H9 (cell line): ENCODE measurements at regions not wholly inside any gene's neighbourhood (a gene's known extent, or its start where the extent isn't known, plus 50 kb on each side); places are given as distances from the start of the nearest gene placed in this dataset.

Source experiments
- DNase-seq: peaks from one replicate; pipeline ENCODE4 v3.0.0-alpha.2; 2017
- H2AFZ ChIP-seq: one replicate; pipeline ENCODE4 v1.6.1; 2013; ENCODE audit warnings: mild to moderate bottlenecking, low read length, control low read depth, moderate library complexity
- H2AK5ac ChIP-seq: 2 replicates; pipeline ENCODE4 v1.6.1; 2013; ENCODE audit warnings: low read length, control low read depth, mixed read lengths; ENCODE audit not compliant: insufficient read length
- H2BK120ac ChIP-seq: one replicate; pipeline ENCODE4 v1.6.1; 2013; ENCODE audit warnings: low read depth, mild to moderate bottlenecking, low read length, control low read depth, inconsistent platforms; ENCODE audit not compliant: poor library complexity, severe bottlenecking
- H2BK12ac ChIP-seq: 2 replicates; pipeline ENCODE4 v1.6.1; 2013; ENCODE audit warnings: low read length, control low read depth, mixed read lengths, low read depth; ENCODE audit not compliant: insufficient read length
- H2BK15ac ChIP-seq: 2 replicates; pipeline ENCODE4 v1.6.1; 2013; ENCODE audit warnings: low read depth, low read length, control low read depth
- H2BK20ac ChIP-seq: one replicate; pipeline ENCODE4 v1.6.1; 2013; ENCODE audit warnings: low read depth, mild to moderate bottlenecking, low read length, control low read depth, inconsistent platforms; ENCODE audit not compliant: poor library complexity, severe bottlenecking
- H2BK5ac ChIP-seq: 2 replicates; pipeline ENCODE4 v1.6.1; 2013; ENCODE audit warnings: low read length, control low read depth, mixed read lengths; ENCODE audit not compliant: insufficient read length
- H3K14ac ChIP-seq: 2 replicates; pipeline ENCODE4 v1.6.1; 2013; ENCODE audit warnings: low read length, control low read depth; ENCODE audit not compliant: insufficient read depth
- H3K18ac ChIP-seq: 2 replicates; pipeline ENCODE4 v1.6.1; 2013; ENCODE audit warnings: low read depth, mild to moderate bottlenecking, mixed read lengths, low read length, control low read depth; ENCODE audit not compliant: insufficient read length
- H3K23ac ChIP-seq: 2 replicates; pipeline ENCODE4 v1.6.1; 2013; ENCODE audit warnings: low read length, control low read depth, mixed read lengths, low read depth; ENCODE audit not compliant: insufficient read length
- H3K23me2 ChIP-seq: 2 replicates; pipeline ENCODE4 v1.6.1; 2013; ENCODE audit warnings: low read depth, mild to moderate bottlenecking, mixed read lengths, low read length, control low read depth; ENCODE audit not compliant: insufficient read length, poor library complexity, severe bottlenecking
- H3K27ac ChIP-seq: 2 replicates; pipeline ENCODE4 v1.5.1; 2013; ENCODE audit warnings: low read length, control low read depth, mixed read lengths, low read depth; ENCODE audit not compliant: insufficient read length
- H3K27me3 ChIP-seq: 2 replicates; pipeline ENCODE4 v1.6.1; 2013; ENCODE audit warnings: low read length, control low read depth, inconsistent platforms; ENCODE audit not compliant: insufficient read depth
- H3K4ac ChIP-seq: 2 replicates; pipeline ENCODE4 v1.6.1; 2013; ENCODE audit warnings: low read depth, mild to moderate bottlenecking, control low read depth, inconsistent platforms, low read length, moderate library complexity
- H3K4me1 ChIP-seq: 2 replicates; pipeline ENCODE4 v1.6.1; 2013; ENCODE audit warnings: low read length, control low read depth, inconsistent platforms; ENCODE audit not compliant: insufficient read depth
- H3K4me2 ChIP-seq: 2 replicates; pipeline ENCODE4 v1.6.1; 2013; ENCODE audit warnings: low read length, control low read depth, mixed read lengths; ENCODE audit not compliant: insufficient read length, insufficient read depth
- H3K56ac ChIP-seq: 2 replicates; pipeline ENCODE4 v1.6.1; 2013; ENCODE audit warnings: low read depth, mild to moderate bottlenecking, mixed read lengths, low read length, control low read depth; ENCODE audit not compliant: insufficient read length
- H3K79me1 ChIP-seq: 2 replicates; pipeline ENCODE4 v1.6.1; 2013; ENCODE audit warnings: low read depth, mild to moderate bottlenecking, moderate library complexity, low read length, control low read depth, inconsistent platforms; ENCODE audit not compliant: insufficient read depth, poor library complexity, severe bottlenecking
- H3K79me2 ChIP-seq: 2 replicates; pipeline ENCODE4 v1.6.1; 2013; ENCODE audit warnings: low read length, control low read depth, inconsistent platforms; ENCODE audit not compliant: insufficient read depth
- H3K9ac ChIP-seq: 2 replicates; pipeline ENCODE4 v1.6.1; 2013; ENCODE audit warnings: low read length, control low read depth, mixed read lengths; ENCODE audit not compliant: insufficient read length; ENCODE audit errors: extremely low read depth
- H3K9me3 ChIP-seq: one replicate; pipeline ENCODE4 v1.6.1; 2013; ENCODE audit warnings: low read depth, low read length, inconsistent platforms; ENCODE audit not compliant: control insufficient read depth
- H3T11ph ChIP-seq: one replicate; pipeline ENCODE4 v1.6.1; 2013; ENCODE audit warnings: mild to moderate bottlenecking, low read length, control low read depth, inconsistent platforms
- H4K20me1 ChIP-seq: one replicate; pipeline ENCODE4 v1.6.1; 2013; ENCODE audit not compliant: control insufficient read depth, insufficient read length, insufficient read depth
- H4K5ac ChIP-seq: 2 replicates; pipeline ENCODE4 v1.6.1; 2013; ENCODE audit warnings: low read depth, mild to moderate bottlenecking, mixed read lengths, low read length, control low read depth; ENCODE audit not compliant: insufficient read length
- H4K8ac ChIP-seq: replicated peaks from 2 replicates; pipeline ENCODE4 v1.6.1; 2013; ENCODE audit warnings: low read length, control low read depth, mixed read lengths, low read depth; ENCODE audit not compliant: insufficient read length
- H4K91ac ChIP-seq: 2 replicates; pipeline ENCODE4 v1.6.1; 2013; ENCODE audit warnings: low read depth, mild to moderate bottlenecking, moderate library complexity, mixed read lengths, low read length, control low read depth; ENCODE audit not compliant: insufficient read length
- H3K27ac Mint-ChIP-seq, 3 experiments: 2 replicates in 2 of 3; 3 replicates in 1 of 3; pipeline ENCODE4 v1.8.0; 2020 to 2021; ENCODE audit warnings: mixed read lengths in 3 of 3, mild to moderate bottlenecking in 1 of 3, moderate library complexity in 1 of 3
- H3K27me3 Mint-ChIP-seq: 2 replicates; pipeline ENCODE4 v1.8.0; 2021; ENCODE audit warnings: low read depth, mild to moderate bottlenecking, moderate library complexity, mixed read lengths
- H3K36me3 Mint-ChIP-seq, 3 experiments: 2 replicates in 2 of 3; 3 replicates in 1 of 3; pipeline ENCODE4 v1.8.0; 2020 to 2021; ENCODE audit warnings: low read depth in 3 of 3, mixed read lengths in 3 of 3; ENCODE audit not compliant: insufficient read depth in 1 of 3
- H3K4me1 Mint-ChIP-seq, 2 experiments: 2 replicates each; pipeline ENCODE4 v1.8.0; 2020; ENCODE audit warnings: mixed read lengths in 2 of 2
- H3K4me3 Mint-ChIP-seq, 2 experiments: 2 replicates in 1 of 2; 3 replicates in 1 of 2; pipeline ENCODE4 v1.8.0; 2020 to 2021; ENCODE audit warnings: mild to moderate bottlenecking in 2 of 2, mixed read lengths in 2 of 2, moderate library complexity in 1 of 2
- H3K9me3 Mint-ChIP-seq, 2 experiments: 2 replicates in 1 of 2; 3 replicates in 1 of 2; pipeline ENCODE4 v1.8.0; 2020; ENCODE audit warnings: mild to moderate bottlenecking in 2 of 2, mixed read lengths in 2 of 2, moderate library complexity in 1 of 2
- CTCF ChIP-seq: fragments of 200-600 bp; sonication (generic); conservative IDR thresholded peaks from 3 replicates; pipeline ENCODE4 v1.8.0; 2021; ENCODE audit warnings: antibody characterized with exemption, mild to moderate bottlenecking
- WGBS: extraction: QIAGEN DNeasy Blood & Tissue Kit; methylation state at CpG from one replicate; pipeline ENCODE4 v1.1.7; 2013; ENCODE audit warnings: missing lambda C conversion rate, low lambda C conversion rate, mixed read lengths; ENCODE audit not compliant: insufficient read length; ENCODE audit errors: extremely low coverage; 5-methylcytosine and 5-hydroxymethylcytosine counted together

DNA sequence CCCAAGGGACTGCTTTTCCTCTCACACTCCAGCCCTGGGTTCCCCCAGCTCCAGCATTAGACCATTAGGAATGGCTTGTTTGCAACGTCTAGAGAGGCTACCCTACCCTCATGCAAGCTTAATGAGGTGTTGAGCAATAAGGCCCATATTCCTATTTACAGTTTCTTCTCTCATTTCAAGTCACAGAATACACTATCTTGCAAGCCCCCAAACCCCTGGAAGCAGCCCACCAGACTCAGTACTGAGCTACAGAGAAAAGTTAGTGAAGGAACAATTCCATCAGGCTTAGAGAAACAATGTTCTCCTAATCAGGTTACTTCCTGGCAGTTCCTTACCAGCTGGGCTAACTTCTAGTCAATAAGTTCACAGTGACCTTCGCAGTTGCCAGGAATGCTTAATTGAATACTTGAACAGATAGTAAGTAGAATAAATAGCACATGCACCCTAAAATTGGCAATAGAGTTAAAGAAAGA lies 606.5 kb upstream of the NOX3 start:
- H3K23ac ChIP-seq, result no peak overlapping the region
- H4K20me1 ChIP-seq, result no peaks in the 10 kb centered on the region
- no peak overlapping the region for H3K4me2 ChIP-seq
- no peak for DNase-seq
- no peak overlapping the region for H3K18ac ChIP-seq
- WGBS, result no CpG with 5 or more reads among the region's 2 CpGs
- no peaks in the 10 kb centered on the region for H3K79me1 ChIP-seq
- no peak overlapping the region for H4K91ac ChIP-seq
- H3K4me3 Mint-ChIP-seq, result no peak overlapping the region
- H3K27me3 Mint-ChIP-seq, result no peaks in the 10 kb centered on the region
- no peak overlapping the region for H3K14ac ChIP-seq
- H3K27ac ChIP-seq, result no peak overlapping the region
- H2BK12ac ChIP-seq, result no peak overlapping the region
- H2BK20ac ChIP-seq, result no peak overlapping the region
- H2BK5ac ChIP-seq, result no peak overlapping the region
- H2AK5ac ChIP-seq, result no peak overlapping the region
- no peak overlapping the region for H3K4ac ChIP-seq
- no peak overlapping the region for H4K5ac ChIP-seq
- H3K23me2 ChIP-seq, result no peaks in the 10 kb centered on the region
- peaks cover 5 to 6% of the 10 kb centered on the region in 2 experiments for H3K4me1 Mint-ChIP-seq
- TF ChIP-seq CTCF, result no peak
- no peaks in the 10 kb centered on the region for H3K4me1 ChIP-seq
- H2AFZ ChIP-seq, result no peak overlapping the region
- no peaks in the 10 kb centered on the region; a peak in 1 of 5 replicates for H3K9me3 Mint-ChIP-seq
- H3K56ac ChIP-seq, result no peak overlapping the region
- no peaks in the 10 kb centered on the region; a peak in 2 of 7 replicates for H3K36me3 Mint-ChIP-seq
- H3K9ac ChIP-seq, result no peak overlapping the region
- no peaks in the 10 kb centered on the region for H3K27me3 ChIP-seq
- no peaks in the 10 kb centered on the region for H3K9me3 ChIP-seq
- no peaks in the 10 kb centered on the region for H3K79me2 ChIP-seq
- no peak overlapping the region for H2BK15ac ChIP-seq
- H4K8ac ChIP-seq, result no peak overlapping the region
- H3K27ac Mint-ChIP-seq, result no peak overlapping the region
- no peak overlapping the region for H2BK120ac ChIP-seq
- no peak overlapping the region for H3T11ph ChIP-seq
